LNCAP (cell line): ENCODE measurements at regions not wholly inside any gene's neighbourhood (a gene's known extent, or its start where the extent isn't known, plus 50 kb on each side); places are given as distances from the start of the nearest gene placed in this dataset.

Source experiments
- TF ChIP-seq, protein P1 (sequence below): fragments of 450-650 bp; IDR thresholded peaks from 2 replicates; pipeline ENCODE4 v1.5.1; 2017; ENCODE audit warnings: mild to moderate bottlenecking

DNA sequence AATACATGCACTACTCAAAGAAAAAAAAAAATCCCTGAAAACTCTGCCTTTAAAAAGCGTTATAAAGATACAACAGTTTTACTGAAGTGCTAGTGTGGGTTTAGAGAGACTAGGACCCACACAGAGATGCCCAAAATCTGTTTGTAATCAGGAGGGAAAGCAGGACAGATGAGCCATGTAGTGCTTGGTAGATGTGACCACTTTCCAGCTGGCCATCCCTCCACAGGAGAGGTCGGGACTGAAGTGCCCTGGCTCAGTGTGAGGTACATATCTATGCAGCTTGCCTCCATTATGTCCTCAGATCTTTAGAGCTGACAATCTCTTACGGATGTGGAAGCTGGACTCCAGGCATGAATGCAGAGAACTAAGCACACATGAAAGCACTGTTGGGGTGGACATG lies 57.5 kb upstream of the NANOGP8 start:
- TF ChIP-seq, protein P1, sequence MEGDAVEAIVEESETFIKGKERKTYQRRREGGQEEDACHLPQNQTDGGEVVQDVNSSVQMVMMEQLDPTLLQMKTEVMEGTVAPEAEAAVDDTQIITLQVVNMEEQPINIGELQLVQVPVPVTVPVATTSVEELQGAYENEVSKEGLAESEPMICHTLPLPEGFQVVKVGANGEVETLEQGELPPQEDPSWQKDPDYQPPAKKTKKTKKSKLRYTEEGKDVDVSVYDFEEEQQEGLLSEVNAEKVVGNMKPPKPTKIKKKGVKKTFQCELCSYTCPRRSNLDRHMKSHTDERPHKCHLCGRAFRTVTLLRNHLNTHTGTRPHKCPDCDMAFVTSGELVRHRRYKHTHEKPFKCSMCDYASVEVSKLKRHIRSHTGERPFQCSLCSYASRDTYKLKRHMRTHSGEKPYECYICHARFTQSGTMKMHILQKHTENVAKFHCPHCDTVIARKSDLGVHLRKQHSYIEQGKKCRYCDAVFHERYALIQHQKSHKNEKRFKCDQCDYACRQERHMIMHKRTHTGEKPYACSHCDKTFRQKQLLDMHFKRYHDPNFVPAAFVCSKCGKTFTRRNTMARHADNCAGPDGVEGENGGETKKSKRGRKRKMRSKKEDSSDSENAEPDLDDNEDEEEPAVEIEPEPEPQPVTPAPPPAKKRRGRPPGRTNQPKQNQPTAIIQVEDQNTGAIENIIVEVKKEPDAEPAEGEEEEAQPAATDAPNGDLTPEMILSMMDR, result no peak

- TF ChIP-seq, protein P1, result no peak
Measured at GRCh38 chr15:35141743-35142471, 56.8 kb upstream of the NANOGP8 start.

DNA sequence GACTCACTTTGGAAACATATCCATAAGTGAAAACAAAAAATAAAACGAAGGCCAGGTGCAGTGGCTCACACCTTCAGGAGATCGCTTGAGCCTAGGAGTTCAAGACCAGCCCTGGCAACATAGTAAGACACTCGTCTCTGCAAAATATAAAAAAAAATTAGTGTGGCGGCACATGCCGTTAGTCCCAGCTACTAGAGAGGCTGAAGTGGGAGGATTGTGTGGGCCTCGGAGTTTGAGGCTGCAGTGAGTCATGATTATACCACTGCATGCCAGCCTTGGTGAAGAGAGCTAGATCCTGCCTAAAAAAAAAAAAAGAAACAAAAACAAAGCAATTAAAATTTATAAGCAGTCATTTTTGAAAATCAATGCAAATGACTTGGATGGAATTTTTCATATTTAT lies 54.7 kb upstream of the NANOGP8 start:
- TF ChIP-seq, protein P1, result no peak

DNA sequence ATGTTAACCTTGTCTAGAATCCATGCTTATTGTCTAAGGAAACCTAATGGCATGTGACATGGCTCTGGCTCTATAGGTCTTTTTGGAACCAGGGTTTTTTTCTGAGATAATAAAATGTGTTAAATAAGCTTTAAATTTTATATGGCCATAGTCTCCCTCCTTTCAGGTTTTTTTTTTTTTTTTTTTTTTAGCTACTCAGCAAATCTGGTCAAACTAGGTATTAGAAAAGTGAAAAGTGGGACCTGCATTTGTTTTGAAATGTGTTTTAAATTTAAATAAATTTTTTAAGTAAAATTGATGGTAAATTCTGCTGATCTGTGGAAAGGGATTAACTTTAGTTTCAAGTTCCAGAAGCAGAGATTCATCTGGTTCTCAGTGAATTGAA lies 52.1 kb upstream of the NANOGP8 start:
- TF ChIP-seq, protein P1, result no peak

- TF ChIP-seq, protein P1, result no peak
Measured at GRCh38 chr15:35136321-35137189, 51.5 kb upstream of the NANOGP8 start.
